ENCODE measurements at regions not wholly inside any gene's neighbourhood (a gene's known extent, or its start where the extent isn't known, plus 50 kb on each side); places are given as distances from the start of the nearest gene placed in this dataset.
"Not testable (repeated sequence)": the region's sequence is repeated elsewhere in the genome, so short reads cannot be mapped to it uniquely, and the experiment has no call there.

DNA sequence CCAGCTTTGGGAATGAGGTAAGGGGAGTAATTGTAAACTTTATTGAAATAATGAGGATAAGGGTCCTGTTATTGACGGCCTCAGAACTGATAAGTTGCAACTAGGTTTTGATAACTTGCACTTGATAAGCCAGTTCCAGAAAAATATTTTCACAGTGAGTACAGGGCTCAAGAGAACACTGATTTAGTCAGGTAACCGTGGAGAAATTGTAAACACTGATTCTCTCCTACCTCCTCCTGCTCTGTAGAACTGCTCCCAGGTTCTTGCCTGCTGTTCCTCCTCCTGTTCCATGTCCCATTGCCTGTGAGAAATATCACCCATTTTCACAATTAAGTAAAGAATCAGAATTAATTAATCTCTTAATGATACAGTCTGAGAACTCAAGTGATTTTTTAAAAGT, 55.0 kb upstream of the CXXC4 start:
- no peak for DNase-seq

DNA sequence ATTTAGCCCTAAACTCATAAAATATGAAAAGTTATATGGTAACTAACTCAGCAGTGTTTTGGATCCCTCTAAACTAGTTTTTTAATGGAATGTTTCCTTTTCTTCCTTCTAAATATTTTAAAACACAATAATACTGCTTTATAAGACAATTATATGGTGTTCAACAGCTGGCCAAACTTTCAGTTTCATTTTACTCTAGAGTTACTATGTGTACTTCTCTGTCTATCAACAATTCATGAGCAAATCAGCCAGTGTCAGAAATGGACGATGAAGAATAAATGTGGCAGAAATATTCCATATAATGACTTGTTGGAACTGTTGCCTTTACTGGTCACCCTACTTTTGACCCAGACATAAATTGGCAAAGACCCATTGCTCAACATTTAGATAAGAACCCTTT, 64.8 kb upstream of the CXXC4 start:
- DNase-seq: no peak

DNA sequence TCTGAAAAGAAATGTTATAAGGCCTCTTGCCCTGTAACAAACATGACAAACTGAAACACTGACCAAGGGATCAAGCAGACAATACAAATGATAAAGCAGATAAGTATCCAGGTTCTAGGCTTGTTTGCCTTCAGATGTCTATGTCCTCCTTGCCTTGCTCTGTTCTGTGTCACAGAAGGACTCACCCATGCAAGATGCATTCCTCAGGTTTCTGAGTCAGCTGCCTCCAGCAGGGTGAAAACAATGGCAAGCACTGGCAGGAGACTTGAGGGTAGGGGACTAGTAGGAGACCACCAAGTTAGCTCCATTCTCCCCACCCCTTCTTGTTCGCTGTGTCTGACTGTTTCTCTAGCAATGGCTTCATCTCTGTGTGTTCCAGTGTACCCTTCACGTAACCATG, 76.6 kb upstream of the CXXC4 start:
- DNase-seq: no peak

DNA sequence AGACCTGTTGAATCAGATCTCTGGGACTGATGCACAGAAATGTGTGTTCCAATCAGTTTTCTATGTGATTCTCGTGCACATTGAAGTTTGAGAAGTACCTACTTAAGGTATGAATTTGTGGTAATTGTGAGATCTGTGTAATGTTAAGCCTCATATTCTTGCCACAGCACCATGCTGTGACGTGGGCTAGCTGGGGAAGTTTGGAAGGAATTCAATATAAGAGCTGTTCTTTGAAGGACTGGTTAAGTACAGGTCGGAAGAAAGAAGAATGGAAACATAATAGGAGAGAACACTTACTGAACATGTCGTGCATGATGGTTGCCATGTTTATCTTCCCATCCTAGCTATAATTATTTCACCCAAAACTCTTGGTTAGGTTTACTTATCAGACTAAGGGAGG, 79.7 kb upstream of the CXXC4 start:
- no peak for DNase-seq

DNA sequence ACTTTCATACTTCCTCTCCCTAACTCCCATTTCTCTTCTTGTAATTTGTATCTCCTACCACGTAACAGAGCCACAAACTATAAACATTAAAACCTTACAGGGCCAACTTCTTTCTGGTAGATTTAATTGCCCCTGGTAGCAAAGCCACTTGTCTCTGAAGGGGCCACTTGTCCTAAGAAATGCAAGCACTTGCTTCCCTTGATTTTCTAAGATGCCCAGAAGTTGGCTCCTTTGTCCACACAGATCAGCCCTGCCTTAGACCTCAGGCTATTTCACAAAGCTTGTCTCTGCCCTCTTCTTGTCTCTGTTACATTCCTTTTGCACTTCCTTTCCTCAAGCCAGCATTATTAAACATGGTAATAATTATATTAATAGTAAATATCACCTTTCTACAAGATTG, 80.6 kb upstream of the CXXC4 start:
- no peak for DNase-seq

DNA sequence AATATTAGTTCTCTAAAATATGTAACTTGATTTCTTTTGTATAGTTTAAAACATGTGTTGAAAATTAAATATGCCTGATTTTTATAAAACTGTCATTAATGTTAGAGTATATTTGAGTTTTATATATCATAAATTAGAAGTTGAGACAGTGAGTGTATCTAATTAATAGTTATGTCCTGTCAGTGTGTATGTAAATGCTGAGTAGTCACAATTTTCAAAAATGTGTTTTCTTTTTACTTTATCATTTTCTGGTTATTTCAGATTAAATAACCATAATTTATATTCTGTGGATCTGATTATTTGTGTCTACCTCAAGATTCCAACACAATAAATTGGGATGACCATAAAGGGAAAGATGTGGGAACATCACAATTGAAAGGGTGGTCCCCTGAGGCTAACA, 82.7 kb upstream of the CXXC4 start:
- no peak for DNase-seq

DNA sequence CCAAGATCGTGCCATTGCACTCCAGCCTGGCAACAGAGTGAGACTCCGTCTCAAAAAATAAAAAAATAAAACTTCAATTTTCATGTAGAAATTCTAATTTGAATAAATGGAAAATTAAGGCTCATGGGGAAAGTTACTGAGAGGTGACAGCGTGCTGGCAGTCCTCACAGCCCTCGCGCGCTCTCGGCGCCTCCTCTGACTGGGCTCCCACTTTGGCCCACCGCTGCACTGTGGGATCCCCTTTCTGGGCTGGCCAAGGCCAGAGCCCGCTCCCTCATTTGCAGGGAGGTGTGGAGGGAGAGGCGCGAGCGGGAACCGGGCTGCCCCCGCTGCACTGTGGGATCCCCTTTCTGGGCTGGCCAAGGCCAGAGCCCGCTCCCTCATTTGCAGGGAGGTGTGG, 86.8 kb upstream of the CXXC4 start:
- not testable (repeated sequence) for DNase-seq

DNA sequence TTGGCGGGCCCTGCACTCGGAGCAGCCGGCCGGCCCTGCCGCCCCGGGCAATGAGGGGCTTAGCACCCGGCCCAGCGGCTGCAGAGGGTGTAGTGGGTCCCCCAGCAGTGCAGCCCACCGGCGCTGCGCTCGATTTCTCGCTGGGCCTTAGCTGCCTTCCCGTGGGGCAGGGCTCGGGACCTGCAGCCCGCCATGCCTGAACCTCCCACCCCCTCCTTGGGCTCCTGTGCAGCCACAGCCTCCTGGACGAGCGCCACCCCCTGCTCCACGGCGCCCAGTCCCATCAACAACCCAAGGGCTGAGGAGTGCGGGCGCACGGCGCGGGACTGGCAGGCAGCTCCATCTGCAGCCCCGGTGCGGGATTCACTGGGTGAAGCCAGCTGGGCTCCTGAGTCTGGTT, 87.4 kb upstream of the CXXC4 start:
- DNase-seq: not testable (repeated sequence)

DNA sequence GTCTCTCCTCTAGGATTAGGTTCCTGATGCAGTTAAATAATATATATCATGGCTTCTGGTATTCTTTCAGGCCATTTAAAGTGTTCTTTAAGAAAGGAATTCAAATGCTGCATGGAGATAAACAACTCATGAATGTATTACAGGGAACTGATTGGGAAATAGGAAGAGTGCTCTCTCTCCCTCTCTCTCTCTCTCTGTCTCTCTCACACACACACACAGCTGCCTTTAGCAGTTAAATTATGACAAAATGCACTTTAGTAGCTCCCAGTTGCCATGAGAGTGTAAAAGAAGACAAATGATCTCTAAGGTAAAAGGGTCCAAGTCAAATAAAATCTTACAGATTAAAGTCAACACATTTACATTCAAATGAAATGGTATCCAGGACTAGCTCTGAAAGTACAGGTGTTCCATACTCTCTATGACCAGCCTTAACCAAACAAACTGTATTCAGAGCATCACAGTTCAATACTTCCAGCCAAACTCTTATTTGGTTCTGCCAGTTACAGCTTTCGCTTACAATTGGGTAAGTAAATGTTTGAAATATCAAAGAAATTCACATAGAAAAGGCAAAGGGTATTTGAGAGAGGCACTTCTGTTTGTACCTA, 94.7 kb upstream of the CXXC4 start:
- DNase-seq: no peak

DNA sequence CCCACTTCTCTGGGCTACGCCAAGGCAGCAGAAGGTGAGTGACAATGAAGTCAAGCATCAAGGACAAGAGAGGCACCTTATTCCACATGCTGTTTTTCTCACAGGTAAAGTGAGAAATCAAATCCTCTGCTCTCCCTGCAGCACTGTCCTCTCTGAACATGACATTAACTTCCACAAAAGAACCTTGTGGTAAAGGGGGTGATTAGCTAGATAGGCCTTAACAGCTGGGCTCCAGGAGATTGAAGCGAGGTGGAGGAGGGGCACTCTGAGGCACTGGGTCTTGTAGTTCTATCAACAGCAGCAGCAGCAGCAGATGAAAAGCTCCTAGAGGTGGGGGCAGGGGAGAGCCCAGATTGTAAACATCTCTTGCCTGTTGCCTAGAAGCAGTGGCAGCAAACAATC, 96.8 kb upstream of the CXXC4 start:
- no peak for DNase-seq

DNA sequence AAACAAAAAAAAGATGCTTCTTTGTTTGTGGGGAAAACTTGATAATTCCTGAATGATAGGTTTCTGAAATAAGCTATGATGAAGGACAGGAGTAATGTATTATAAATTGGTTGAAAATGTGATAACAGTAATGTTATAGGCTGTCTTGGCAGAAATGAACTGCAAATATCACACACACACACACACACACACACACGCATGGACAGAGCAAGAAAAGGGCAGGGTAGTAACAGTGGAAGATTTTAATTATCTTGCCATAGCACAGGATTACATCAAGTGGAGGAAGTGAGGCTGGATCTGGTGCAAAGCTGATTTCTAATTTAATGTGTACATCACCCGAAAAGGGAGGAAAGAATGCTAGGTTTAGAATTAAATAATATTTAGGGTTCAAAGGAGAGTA, 97.5 kb upstream of the CXXC4 start:
- no peak for DNase-seq

DNA sequence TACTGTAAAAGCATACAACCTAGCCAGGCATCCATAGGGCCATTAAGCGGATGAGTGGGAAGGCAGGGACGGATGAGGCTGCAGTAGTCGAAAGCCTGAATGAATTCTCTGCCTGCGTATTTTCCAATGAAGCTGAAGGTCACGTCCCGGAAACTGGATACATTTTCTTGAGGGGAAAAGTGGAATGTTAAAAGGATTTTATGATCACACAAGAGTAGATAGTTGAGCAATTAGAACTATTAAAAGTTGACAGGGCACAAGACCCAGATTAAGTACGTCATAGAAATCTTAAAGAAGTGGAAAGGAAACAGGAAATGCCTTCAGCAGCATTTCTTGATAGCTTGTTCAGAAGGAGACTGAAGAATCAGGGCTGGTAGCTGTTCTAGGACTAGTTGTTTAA, 98.3 kb upstream of the CXXC4 start:
- no peak for DNase-seq

DNA sequence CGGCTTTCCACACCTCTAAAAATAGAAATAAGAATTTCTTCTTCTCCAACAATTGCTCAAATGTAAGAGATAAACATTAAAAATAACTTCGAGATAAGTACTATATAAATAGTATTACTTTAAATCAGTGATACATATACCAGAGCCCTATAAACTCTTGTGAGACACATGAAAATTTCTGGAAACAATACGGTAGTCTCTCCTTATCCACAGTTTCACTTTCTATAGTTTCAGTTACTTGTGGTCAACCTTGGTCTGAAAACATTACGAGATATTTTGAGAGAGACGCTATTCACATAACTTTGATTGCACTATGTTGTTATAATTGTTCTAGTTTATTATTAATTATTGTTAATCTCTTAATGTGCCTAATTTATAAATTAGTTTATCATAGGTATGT, 101.5 kb upstream of the CXXC4 start:
- DNase-seq: no peak

DNA sequence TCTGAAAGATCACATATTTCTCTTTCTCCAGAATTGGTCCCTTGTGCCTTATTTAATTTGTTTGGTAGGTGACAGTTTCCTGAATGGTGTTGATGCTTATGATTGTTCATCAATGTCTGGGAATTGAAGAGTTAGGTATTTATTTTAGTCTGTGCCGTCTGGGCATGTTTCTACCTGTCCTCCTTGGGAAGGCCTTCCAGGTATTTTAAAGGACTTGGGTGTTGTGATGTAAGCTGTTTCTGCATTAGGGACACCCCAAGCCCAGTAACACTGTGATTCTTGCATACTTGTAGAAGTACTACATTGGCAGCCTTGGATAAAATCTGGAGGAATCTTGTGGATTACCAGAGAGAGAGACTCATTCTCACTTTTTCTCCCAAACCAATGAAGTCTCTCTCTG, 120.8 kb upstream of the CXXC4 start:
- DNase-seq: no peak

DNA sequence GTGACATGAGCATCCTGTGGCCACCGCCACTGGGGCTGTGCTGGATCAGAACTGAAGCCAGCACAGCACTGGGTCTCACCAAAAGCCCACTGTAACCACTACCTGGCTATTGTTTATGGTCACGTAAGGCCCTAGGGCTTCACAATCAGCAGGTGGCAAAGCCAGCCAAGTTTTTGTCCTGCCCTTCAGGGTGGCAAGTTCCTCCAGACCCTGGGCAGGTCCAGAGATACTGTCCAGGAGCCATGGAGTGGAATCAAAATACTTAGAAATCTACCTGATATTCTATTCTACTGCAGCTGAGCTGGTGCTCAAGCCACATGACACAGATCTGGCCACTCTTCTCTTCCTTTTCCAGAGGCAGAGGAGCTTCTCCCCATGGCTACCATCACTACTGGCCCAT, 121.2 kb upstream of the CXXC4 start:
- DNase-seq: no peak

DNA sequence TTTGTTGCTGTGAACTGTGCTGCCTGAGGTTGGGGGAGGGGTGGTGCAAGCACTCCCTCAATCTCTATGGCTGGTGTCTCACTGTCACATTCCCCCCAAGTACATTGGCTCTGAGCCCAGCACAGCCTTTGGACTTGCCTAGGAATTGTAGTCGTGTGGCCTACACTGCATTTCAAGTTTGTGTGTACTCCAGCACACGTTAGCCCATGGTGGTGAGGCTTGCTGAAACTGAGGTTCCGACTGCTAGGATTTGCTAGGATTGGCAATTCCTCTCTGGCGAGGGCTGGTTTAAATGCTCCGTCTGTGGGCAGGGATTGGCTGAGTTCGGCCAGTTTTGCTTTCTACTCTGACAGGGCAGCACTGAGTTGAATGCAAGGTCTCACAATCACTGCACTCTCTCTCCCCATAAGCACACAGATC, 121.7 kb upstream of the CXXC4 start:
- no peak for DNase-seq

DNA sequence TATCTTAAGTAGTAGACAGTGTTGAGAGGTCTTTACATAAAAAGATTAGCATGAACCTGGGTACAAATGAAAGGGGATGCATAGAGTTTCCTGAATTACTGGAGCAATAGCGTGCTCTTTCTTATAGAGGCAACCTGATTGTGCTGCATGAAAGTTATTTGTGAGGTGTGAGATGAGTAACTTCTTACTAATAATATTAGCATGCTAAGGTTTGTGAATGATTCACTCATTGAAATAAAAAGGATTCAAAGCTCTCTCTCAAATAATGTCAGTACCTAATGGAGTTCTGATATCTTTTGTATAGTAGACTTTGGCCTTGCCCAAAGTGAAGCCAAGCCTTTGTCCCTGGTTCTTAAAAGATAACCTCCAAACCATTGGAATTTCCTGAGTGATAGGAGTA, 131.0 kb upstream of the CXXC4 start:
- DNase-seq: no peak

DNA sequence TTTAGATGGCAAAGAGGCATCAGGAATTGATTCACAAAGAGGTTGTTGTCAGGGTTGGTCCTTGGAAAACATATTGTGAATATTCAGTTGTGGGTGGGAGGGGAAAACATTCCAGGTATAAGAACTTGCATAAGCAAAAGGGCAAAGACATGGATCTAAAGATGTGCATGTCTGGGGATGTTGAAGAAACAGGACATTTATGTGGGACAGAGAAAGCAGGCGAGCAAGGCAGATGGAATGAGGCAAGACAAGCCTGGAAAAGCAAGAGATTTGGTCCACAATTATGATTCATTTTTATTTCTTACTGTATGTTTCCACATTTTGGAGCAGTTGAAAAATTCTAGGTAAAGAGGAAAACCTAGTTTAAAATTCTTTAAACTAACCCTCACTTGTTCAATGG, 134.9 kb upstream of the CXXC4 start:
- no peak for DNase-seq

DNA sequence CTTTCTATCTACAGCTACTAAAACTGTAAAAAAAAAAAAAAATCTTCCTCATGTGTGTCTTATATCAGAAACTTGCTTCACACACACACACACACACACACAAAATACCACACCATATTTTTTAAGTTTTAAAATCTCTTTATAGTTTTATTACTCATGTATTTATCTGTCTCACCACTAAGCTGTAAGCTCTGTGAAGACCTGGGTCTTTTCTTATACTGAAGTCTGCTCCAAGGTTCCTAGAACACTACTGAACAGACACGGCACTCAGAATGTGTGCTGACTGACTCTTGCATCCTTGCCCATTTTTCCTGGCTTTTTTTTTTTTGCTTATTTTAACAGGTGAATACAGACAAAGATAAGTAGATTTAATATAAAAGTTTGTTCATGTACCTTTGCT, 135.6 kb upstream of the CXXC4 start:
- DNase-seq: no peak

DNA sequence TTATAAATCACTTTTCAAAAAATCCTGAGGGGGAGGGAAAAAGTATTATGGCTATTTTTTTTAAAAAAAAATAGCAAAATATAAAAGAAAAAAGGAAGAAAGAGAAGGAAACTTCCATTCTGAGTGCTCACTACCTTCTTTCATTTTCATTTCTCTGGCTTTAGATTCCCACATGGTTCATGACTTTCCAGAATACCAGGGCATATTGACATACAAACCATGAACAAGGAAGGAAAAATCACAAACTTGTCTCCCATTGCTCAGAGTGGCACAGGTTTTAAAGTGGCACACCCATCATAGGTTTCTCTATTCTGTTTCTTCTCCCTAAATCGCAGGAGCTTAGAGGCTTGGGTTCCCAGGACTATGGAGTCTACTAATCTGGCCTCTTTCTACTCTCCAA, 136.3 kb upstream of the CXXC4 start:
- DNase-seq: no peak

DNA sequence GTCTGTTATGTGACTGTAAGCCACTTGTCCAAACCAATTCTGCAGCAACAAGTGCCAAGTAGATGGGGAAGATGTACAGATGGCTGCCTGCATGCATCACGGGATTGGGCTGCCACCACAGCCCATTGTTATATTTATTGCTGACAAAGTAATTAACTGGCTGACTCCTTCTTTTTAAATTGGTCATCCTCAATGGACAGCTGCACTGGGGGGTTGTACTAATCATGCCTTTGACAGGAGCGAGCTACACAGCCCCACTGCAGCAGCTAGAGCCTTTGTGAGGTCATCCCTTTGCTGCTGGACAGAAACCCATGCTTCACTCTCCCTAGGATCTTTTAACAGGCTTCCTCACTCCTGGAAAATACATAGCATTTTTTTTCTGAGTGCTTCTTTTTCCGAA, 146.7 kb upstream of the CXXC4 start:
- DNase-seq: no peak

DNA sequence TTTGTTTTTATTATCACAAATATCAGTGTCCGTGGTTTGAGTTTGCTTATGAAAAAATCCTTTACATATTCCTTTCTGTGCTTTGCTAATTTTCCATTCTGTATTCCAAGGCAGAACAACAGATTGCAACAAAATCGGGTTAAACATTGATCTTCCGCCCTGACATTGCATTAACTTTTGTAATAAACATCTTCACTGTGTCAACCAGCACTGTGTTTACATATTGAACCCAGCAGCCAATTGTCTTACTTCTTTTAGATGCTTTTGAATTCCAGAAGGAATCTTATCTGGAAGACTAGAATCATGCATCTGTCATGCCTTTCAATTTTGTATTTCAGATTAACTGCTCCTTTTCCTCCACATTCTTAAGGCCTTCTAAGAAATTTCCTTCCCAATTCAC, 147.8 kb upstream of the CXXC4 start:
- DNase-seq: no peak

DNA sequence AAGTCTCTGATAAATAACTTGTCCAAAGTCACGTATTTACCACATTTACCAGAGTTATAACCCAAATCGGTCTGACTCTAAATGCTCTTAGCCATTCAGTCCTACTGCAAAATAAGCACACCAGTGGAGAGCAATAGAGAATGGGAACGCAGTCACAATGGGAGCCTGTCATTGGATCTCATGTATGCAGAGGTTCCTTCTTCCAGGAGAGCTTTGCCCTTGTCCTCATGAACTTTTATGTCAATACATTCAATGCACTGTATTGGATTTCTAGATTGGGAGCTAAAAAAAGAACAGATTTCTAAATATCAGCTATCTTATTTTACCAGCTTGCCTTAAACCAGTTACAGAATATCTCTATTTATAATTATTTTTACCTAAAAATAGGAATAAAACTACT, 149.1 kb upstream of the CXXC4 start:
- no peak for DNase-seq

DNA sequence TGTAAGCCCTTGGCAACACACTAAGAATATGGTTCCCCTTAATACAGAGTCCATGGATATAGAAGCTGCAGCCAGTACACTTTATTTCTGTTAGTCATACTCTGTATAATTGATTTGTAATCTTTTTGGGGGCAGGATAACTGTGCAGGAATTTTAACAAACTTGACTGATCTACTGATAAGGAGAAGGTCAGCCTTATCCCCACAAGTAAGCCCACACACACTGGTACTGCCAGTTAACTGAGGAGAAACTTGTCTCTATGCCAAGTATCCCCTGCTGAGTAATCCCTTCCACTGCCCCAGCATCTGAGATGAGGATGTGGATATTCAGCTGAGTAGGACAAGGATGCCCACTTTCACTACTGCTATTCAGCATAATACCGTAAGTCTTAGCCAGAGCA, 154.9 kb upstream of the CXXC4 start:
- no peak for DNase-seq

DNA sequence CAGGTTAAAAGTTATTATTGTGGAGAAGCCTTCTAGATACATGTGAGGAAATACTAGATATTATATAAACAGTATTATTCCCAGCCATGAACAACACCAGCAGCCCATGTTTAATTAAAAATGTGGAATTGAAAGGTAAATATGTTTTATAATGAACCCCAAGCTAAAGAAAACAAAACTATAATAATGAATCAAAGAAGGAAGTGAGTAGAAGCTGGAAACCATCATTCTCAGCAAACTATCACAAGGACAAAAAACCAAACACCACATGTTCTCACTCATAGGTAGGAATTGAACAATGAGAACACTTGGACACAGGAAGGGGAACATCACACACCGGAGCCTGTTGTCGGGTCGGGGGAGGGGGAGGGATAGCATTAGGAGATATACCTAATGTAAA, 167.6 kb upstream of the CXXC4 start:
- DNase-seq: not testable (repeated sequence)

DNA sequence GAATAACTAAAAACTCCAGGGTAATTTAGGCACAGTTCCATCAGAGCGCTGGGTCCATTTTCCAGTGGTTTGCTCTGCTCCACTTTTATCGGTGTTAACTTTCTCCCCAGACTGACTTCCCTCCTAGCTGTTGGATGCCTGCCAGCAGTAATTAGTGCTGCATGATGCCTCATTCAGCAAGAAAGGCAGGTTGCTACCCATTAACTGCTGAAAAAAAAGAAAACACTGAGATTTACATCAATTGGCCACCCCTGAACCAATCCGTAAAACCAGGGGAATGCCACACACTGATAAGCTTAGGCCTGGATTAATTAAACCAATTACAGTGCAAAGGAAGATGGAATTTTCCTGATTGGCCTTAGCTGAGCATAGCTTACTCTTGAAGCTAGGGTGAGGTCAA, 182.4 kb upstream of the CXXC4 start:
- DNase-seq: no peak
